ENCODE measurements at regions not wholly inside any gene's neighbourhood (a gene's known extent, or its start where the extent isn't known, plus 50 kb on each side); places are given as distances from the start of the nearest gene placed in this dataset.

DNA sequence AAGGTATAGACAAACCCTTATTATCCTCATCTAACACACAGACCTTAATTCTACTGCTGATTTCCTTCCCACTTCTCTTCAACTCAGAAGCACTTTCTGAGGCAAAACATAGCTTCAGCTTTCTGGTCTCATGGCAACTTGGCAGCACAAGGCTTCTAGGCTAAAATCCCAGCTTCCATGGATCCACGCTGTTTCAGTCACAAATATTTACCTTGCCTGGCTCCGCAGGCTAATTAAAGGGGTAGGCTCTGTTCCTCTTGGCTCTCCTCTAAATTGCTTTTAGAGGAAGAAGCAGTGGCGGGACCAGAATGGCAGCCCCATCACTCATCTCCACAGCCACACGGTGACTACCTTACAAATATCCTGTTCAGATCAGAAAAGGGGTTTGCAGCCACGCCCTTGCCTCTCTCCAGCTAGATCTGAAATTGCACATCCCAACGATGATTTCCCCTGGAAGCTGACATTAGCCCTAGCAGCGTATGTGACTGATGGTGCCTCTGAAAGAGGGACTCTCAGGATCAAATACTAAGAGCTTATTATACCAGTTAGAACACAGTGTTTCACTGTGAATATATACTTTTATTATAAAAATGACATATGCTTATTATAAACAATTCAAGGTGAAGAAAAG is 221.5 kb upstream of the NUDT4 start:
- DNase-seq (ENCODE audit: low spot score), result no peak

GRCh38 chr12:93157279-93157678 is 220.4 kb upstream of the NUDT4 start:
- no peak for DNase-seq (ENCODE audit: low spot score)
- TF ChIP-seq, protein P1, sequence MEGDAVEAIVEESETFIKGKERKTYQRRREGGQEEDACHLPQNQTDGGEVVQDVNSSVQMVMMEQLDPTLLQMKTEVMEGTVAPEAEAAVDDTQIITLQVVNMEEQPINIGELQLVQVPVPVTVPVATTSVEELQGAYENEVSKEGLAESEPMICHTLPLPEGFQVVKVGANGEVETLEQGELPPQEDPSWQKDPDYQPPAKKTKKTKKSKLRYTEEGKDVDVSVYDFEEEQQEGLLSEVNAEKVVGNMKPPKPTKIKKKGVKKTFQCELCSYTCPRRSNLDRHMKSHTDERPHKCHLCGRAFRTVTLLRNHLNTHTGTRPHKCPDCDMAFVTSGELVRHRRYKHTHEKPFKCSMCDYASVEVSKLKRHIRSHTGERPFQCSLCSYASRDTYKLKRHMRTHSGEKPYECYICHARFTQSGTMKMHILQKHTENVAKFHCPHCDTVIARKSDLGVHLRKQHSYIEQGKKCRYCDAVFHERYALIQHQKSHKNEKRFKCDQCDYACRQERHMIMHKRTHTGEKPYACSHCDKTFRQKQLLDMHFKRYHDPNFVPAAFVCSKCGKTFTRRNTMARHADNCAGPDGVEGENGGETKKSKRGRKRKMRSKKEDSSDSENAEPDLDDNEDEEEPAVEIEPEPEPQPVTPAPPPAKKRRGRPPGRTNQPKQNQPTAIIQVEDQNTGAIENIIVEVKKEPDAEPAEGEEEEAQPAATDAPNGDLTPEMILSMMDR (IDR thresholded peaks at IDR 0.05; ENCODE audit: extremely low read depth, missing control alignments), result no peak

More for the DNA sequence above, 221.5 kb upstream of the NUDT4 start:
- TF ChIP-seq, protein P1 (IDR thresholded peaks at IDR 0.05; ENCODE audit: extremely low read depth, missing control alignments), result no peak

- TF ChIP-seq, protein P1 (IDR thresholded peaks at IDR 0.05; ENCODE audit: extremely low read depth, missing control alignments), result no peak
- no peak for DNase-seq (ENCODE audit: low spot score)
These were observed 219.5 kb upstream of the NUDT4 start for GRCh38 chr12:93158065-93158843.

- TF ChIP-seq, protein P1 (IDR thresholded peaks at IDR 0.05; ENCODE audit: extremely low read depth, missing control alignments), result no peak
- no peak for DNase-seq (ENCODE audit: low spot score)
These were observed 214.3 kb upstream of the NUDT4 start for GRCh38 chr12:93163260-93164036.

DNA sequence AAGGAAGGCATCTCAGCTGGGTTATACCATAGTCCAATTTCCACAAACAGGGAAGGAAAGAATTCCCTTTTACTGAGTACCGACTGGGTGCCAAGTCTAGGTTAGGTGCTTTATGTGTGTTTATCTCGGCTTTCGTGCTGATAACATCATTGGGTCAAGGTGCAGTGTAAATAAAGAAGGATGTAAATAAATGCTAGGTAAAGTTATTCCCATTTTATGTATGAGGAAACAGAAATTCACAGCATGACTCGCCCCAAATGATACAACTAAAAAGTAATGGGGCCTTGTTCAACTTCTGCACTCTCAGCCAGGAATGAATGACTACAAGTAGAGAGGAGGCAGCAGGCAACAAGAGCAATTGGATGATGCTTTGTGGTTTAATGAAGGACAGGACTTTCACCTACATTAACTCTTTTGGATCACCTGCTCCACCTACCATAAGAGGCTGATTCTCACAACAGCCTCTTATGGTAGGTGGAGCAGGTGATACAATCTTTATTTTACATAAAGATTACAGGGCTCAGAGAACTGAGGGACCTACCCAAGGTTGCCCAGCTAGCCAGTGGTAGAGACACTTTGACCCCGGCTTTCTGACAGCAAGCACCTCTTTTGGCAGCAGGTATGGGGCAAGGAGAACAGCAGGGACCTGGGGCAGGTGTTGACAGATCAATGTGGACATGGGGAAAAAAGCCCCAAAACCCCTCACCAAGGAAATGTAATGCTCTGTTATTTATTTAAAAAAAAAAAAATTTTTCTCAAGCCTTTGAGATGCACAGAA is 213.4 kb upstream of the NUDT4 start:
- no peak for DNase-seq (ENCODE audit: low spot score)
- TF ChIP-seq, protein P1 (IDR thresholded peaks at IDR 0.05; ENCODE audit: extremely low read depth, missing control alignments), result no peak

DNA sequence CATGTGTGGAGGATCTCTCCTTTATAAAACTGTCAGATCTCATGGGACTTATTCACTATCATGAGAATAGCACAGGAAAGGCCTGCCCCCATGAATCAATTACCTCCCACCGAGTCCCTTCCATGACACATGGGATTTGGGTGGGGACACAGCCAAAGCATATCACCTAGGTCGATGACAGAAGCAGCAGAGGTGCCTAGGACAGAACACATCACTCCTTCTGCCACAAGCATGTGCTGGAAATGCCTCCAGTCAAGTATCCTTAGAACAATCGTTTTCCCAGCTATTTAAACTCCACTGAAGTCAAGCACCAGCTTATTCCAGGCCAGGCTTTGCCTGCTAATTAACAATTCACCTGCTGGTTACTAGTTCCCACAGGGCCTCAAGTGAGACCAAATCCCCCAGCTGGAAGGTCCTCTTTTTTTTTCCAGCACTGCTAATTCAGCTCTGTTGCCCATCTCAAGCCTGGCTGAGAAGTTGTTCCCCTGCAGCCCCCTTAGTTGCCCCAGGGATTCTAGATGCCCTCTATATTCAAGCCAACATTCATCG is 212.3 kb upstream of the NUDT4 start:
- TF ChIP-seq, protein P1 (IDR thresholded peaks at IDR 0.05; ENCODE audit: extremely low read depth, missing control alignments), result no peak
- no peak for DNase-seq (ENCODE audit: low spot score)

All from GM20000 (cell line).